GM18498 (cell line): ENCODE measurements at regions not wholly inside any gene's neighbourhood (a gene's known extent, or its start where the extent isn't known, plus 50 kb on each side); places are given as distances from the start of the nearest gene placed in this dataset.
"Not testable (repeated sequence)": the region's sequence is repeated elsewhere in the genome, so short reads cannot be mapped to it uniquely, and the experiment has no call there.

Source experiments
- ATAC-seq: cut with Tn5 transposase; IDR thresholded peaks from one replicate; pipeline ENCODE4 v1.9.1; 2021; ENCODE audit warnings: mild to moderate bottlenecking, moderate library complexity; ENCODE audit not compliant: unreplicated experiment

- no peak for ATAC-seq
Observed at GRCh38 chr12:131466932-131467331, 244.0 kb upstream of the SFSWAP start.

GRCh38 chr12:131468206-131468605 lies 242.7 kb upstream of the SFSWAP start:
- no peak for ATAC-seq

- ATAC-seq: not testable (repeated sequence)
Observed at GRCh38 chr12:131469945-131470344, 240.9 kb upstream of the SFSWAP start.

GRCh38 chr12:131471271-131471905 lies 239.5 kb upstream of the SFSWAP start:
- ATAC-seq: no peak

GRCh38 chr12:131471946-131472732 lies 238.8 kb upstream of the SFSWAP start:
- no peak for ATAC-seq

- ATAC-seq: no peak
Observed at GRCh38 chr12:131473261-131473660, 237.6 kb upstream of the SFSWAP start.

- no peak for ATAC-seq
Observed at GRCh38 chr12:131473741-131474709, 236.9 kb upstream of the SFSWAP start.

GRCh38 chr12:131475012-131475411 lies 235.9 kb upstream of the SFSWAP start:
- ATAC-seq: not testable (repeated sequence)

GRCh38 chr12:131477613-131478012 lies 233.3 kb upstream of the SFSWAP start:
- no peak for ATAC-seq

- no peak for ATAC-seq
Observed at GRCh38 chr12:131478468-131478867, 232.4 kb upstream of the SFSWAP start.

- ATAC-seq: no peak
Observed at GRCh38 chr12:131482199-131482598, 228.7 kb upstream of the SFSWAP start.

- no peak for ATAC-seq
Observed at GRCh38 chr12:131482686-131483085, 228.2 kb upstream of the SFSWAP start.

GRCh38 chr12:131486451-131487230 lies 224.2 kb upstream of the SFSWAP start:
- ATAC-seq: no peak

- no peak for ATAC-seq
Observed at GRCh38 chr12:131487388-131488124, 223.3 kb upstream of the SFSWAP start.

- no peak for ATAC-seq
Observed at GRCh38 chr12:131489718-131490117, 221.2 kb upstream of the SFSWAP start.

- no peak for ATAC-seq
Observed at GRCh38 chr12:131491155-131491554, 219.7 kb upstream of the SFSWAP start.

GRCh38 chr12:131491916-131492490 lies 218.9 kb upstream of the SFSWAP start:
- ATAC-seq: no peak

- no peak for ATAC-seq
Observed at GRCh38 chr12:131493068-131493826, 217.6 kb upstream of the SFSWAP start.

GRCh38 chr12:131494216-131494615 lies 216.7 kb upstream of the SFSWAP start:
- no peak for ATAC-seq
